A673 (cell line): ENCODE measurements at regions not wholly inside any gene's neighbourhood (a gene's known extent, or its start where the extent isn't known, plus 50 kb on each side); places are given as distances from the start of the nearest gene placed in this dataset.

Experiments used
- BruUV-seq: library from RNA; stranded (reverse); fragments of 400-500 nt; replicated peaks from 2 replicates; lab custom pipeline; 2021; lab: Mats Ljungman, UMichigan
- CTCF ChIA-PET: fragments of 300-600 bp; sonication (Branson Sonifier 250); formaldehyde crosslinking; loops from one replicate; lab custom pipeline; 2022; ENCODE audit warnings: antibody characterized with exemption; lab: Charles Lee
- POLR2A ChIA-PET: fragments of 300-600 bp; sonication (Branson Sonifier 250); formaldehyde crosslinking; loops from one replicate; lab custom pipeline; 2022; ENCODE audit warnings: antibody characterized with exemption; ENCODE audit not compliant: low non-redundant PET; lab: Charles Lee
- DNase-seq: peaks from one replicate; pipeline ENCODE4 v3.0.0-alpha.2; 2015; ENCODE audit warnings: low spot score
- H3K27ac ChIP-seq: fragments of 200-600 bp; sonication (generic); 2 replicates; pipeline ENCODE4 v1.5.1; 2016; ENCODE audit warnings: mixed run types, low read depth, mild to moderate bottlenecking, mixed read lengths, antibody characterized with exemption, low read length; ENCODE audit not compliant: poor library complexity, severe bottlenecking
- H3K27me3 ChIP-seq: fragments of 200-600 bp; sonication (generic); replicated peaks from 2 replicates; pipeline ENCODE4 v1.6.1; 2017; ENCODE audit warnings: mixed run types, low read depth, mild to moderate bottlenecking, mixed read lengths, antibody characterized with exemption, low read length; ENCODE audit not compliant: insufficient read depth, poor library complexity
- H3K36me3 ChIP-seq: fragments of 200-600 bp; sonication (generic); 2 replicates; pipeline ENCODE4 v1.6.1; 2016; ENCODE audit warnings: mixed run types, mild to moderate bottlenecking, mixed read lengths, antibody characterized with exemption, low read length; ENCODE audit not compliant: insufficient read depth, poor library complexity, severe bottlenecking
- H3K4me1 ChIP-seq: fragments of 200-600 bp; sonication (generic); 2 replicates; pipeline ENCODE4 v1.6.1; 2017; ENCODE audit warnings: mixed run types, mild to moderate bottlenecking, mixed read lengths, antibody characterized with exemption, low read length; ENCODE audit not compliant: insufficient read depth, poor library complexity, severe bottlenecking
- H3K4me3 ChIP-seq: fragments of 200-600 bp; sonication (generic); 2 replicates; pipeline ENCODE4 v1.5.1; 2016; ENCODE audit warnings: low read depth, mixed run types, mild to moderate bottlenecking, mixed read lengths, low read length; ENCODE audit not compliant: poor library complexity, severe bottlenecking
- H3K9me3 ChIP-seq: fragments of 200-600 bp; sonication (generic); 2 replicates; pipeline ENCODE4 v1.6.1; 2016; ENCODE audit warnings: mixed run types, low read depth, mild to moderate bottlenecking, mixed read lengths, antibody characterized with exemption, low read length; ENCODE audit not compliant: poor library complexity, severe bottlenecking
- EZH2 ChIP-seq: fragments of 200-600 bp; sonication (generic); IDR thresholded peaks from 2 replicates; pipeline ENCODE4 v1.6.1; 2017; ENCODE audit warnings: borderline replicate concordance, low read depth, mild to moderate bottlenecking, mixed read lengths, antibody characterized with exemption, low read length; ENCODE audit not compliant: poor library complexity, severe bottlenecking
- intact Hi-C: fragments of 100-400 bp; cut with micrococcal nuclease; formaldehyde crosslinking; loops from one replicate; pipeline ENCODE4 v1.10.0; 2022; ENCODE audit not compliant: unreplicated experiment
- TF ChIP-seq, protein P1 (sequence below): fragments of 300-800, 200-600 bp; sonication (generic); conservative IDR thresholded peaks from 2 replicates; pipeline ENCODE4 v1.5.1; 2017; ENCODE audit warnings: low read depth, mild to moderate bottlenecking, antibody characterized with exemption, low read length, moderate library complexity, mixed read lengths

DNA sequence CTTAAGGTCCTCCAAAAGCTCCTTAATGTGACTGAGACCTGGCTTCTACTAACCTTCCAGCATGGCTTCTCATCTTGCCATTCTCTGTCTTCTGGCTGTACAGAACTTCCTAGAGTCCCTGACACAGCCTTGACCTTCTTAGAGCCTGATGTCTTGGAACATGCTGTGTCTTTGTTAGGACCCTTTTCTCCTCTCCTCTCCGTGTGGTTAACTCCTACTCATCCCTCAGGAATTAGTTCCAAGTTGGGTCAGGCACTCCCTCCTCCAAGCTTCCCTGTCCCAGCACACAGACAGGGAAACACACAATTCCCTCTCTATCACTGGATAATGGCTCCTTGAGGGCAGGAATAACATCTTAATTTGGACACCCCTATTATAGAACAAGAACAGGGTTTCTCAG lies 275.4 kb upstream of the USP24 start:
- intact Hi-C loops, result no loop called here
- no TSS peak for BruUV-seq
- Histone ChIP-seq H3K9me3 (no peaks in the 10 kb centered on the region), H3K36me3 (no peaks in the 10 kb centered on the region), H3K27me3 (no peaks in the 10 kb centered on the region), H3K27ac (no peak overlapping the region), H3K4me3 (no peak overlapping the region), H3K4me1 (no peaks in the 10 kb centered on the region)
- ChIA-PET CTCF (no interaction called here), POLR2A (no interaction called here)
- no peak for DNase-seq
- no peak for TF ChIP-seq EZH2
- TF ChIP-seq, protein P1, sequence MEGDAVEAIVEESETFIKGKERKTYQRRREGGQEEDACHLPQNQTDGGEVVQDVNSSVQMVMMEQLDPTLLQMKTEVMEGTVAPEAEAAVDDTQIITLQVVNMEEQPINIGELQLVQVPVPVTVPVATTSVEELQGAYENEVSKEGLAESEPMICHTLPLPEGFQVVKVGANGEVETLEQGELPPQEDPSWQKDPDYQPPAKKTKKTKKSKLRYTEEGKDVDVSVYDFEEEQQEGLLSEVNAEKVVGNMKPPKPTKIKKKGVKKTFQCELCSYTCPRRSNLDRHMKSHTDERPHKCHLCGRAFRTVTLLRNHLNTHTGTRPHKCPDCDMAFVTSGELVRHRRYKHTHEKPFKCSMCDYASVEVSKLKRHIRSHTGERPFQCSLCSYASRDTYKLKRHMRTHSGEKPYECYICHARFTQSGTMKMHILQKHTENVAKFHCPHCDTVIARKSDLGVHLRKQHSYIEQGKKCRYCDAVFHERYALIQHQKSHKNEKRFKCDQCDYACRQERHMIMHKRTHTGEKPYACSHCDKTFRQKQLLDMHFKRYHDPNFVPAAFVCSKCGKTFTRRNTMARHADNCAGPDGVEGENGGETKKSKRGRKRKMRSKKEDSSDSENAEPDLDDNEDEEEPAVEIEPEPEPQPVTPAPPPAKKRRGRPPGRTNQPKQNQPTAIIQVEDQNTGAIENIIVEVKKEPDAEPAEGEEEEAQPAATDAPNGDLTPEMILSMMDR, result no peak

DNA sequence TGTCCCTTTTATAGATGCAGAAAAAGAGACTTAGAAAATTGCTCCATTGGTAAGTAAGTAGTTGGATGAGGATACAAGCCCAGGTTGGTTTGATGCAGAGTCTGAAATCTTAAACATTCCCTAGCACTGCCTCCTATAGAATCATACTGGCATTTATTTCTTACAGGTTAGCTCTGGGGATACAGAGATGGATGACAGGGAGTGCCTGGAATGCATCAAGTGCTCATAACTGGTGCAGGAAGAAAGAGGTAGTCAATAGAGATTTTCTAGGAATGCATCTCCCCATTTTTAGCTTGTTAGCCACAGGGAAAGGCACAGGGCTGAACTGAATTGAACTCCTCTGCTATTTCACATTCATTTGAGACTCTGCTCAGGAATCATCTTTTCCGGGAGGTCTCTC lies 269.0 kb upstream of the USP24 start:
- ChIA-PET POLR2A (no interaction called here), CTCF (no interaction called here)
- Histone ChIP-seq H3K4me3 (no peak overlapping the region), H3K36me3 (no peaks in the 10 kb centered on the region), H3K27ac (no peak overlapping the region), H3K4me1 (no peaks in the 10 kb centered on the region), H3K27me3 (peaks cover 33% of the 10 kb centered on the region), H3K9me3 (no peaks in the 10 kb centered on the region)
- no peak for TF ChIP-seq EZH2
- TF ChIP-seq, protein P1, result no peak
- intact Hi-C loops, result loop anchor here (10.0 kb wide), 1 partner anchor 1221 kb away; no protein-coding TSS in a partner anchor
- DNase-seq, result no peak
- no TSS peak for BruUV-seq

DNA sequence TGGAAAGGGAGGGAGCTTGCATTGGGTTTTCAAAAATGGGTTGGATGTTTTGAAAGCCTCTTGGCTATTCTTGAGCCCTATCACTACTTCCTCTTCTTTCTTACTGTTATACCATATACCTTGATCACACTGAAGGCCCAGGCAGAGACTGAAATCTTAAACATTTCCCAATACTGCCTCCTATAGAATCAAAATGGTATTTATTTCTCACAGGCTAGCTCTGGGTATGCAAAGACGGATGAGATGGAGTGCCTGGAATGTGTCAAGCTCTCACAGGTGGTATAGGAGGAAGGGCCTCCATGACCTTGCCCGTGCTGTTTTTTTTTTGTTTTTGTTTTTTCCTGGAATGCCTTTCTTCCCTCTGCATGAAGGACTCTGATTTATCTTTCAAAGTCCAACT lies 268.4 kb upstream of the USP24 start:
- H3K4me3 ChIP-seq, result no peak overlapping the region
- intact Hi-C loops, result loop anchor here (10.0 kb wide), 1 partner anchor 1221 kb away; no protein-coding TSS in a partner anchor
- ChIA-PET CTCF (no interaction called here), POLR2A (no interaction called here)
- no peak for TF ChIP-seq EZH2
- TF ChIP-seq, protein P1, result peak; percentile 21; the same call in 1 of the 2 replicates
- H3K27me3 ChIP-seq, result peaks cover 33% of the 10 kb centered on the region
- DNase-seq, result peak; percentile 11
- no TSS peak for BruUV-seq
- no peak overlapping the region for H3K27ac ChIP-seq
- H3K4me1 ChIP-seq, result no peaks in the 10 kb centered on the region
- no peaks in the 10 kb centered on the region for H3K36me3 ChIP-seq
- no peaks in the 10 kb centered on the region for H3K9me3 ChIP-seq
